Hematopoietic multipotent progenitor cell treated with erythropoietin and hydrocortisone succinate and interleukin-3 and kit ligand, for 17 days (in vitro differentiated cells): ENCODE measurements at regions not wholly inside any gene's neighbourhood (a gene's known extent, or its start where the extent isn't known, plus 50 kb on each side); places are given as distances from the start of the nearest gene placed in this dataset.

ENCODE experiments used
- DNase-seq: peaks from one replicate; pipeline ENCODE4 v3.0.0-alpha.2; 2015; ENCODE audit warnings: low spot score

- DNase-seq, result no peak
These were observed 722.8 kb upstream of the RAB6C start for GRCh38 chr2:129256642-129257041.

GRCh38 chr2:129262934-129263333 lies 716.5 kb upstream of the RAB6C start:
- no peak for DNase-seq

GRCh38 chr2:129263939-129264338 lies 715.5 kb upstream of the RAB6C start:
- DNase-seq, result no peak

GRCh38 chr2:129267559-129267958 lies 711.9 kb upstream of the RAB6C start:
- DNase-seq, result no peak

GRCh38 chr2:129273266-129274037 lies 706.0 kb upstream of the RAB6C start:
- DNase-seq, result no peak

- DNase-seq, result no peak
These were observed 705.4 kb upstream of the RAB6C start for GRCh38 chr2:129274038-129274415.

- no peak for DNase-seq
These were observed 704.5 kb upstream of the RAB6C start for GRCh38 chr2:129274918-129275317.

GRCh38 chr2:129275706-129276105 lies 703.8 kb upstream of the RAB6C start:
- DNase-seq, result no peak

- DNase-seq, result no peak
These were observed 702.4 kb upstream of the RAB6C start for GRCh38 chr2:129276978-129277584.

GRCh38 chr2:129277585-129277981 lies 701.9 kb upstream of the RAB6C start:
- DNase-seq, result no peak

GRCh38 chr2:129281791-129282530 lies 697.5 kb upstream of the RAB6C start:
- DNase-seq, result no peak

- no peak for DNase-seq
These were observed 694.5 kb upstream of the RAB6C start for GRCh38 chr2:129285012-129285411.

GRCh38 chr2:129293326-129293725 lies 686.1 kb upstream of the RAB6C start:
- DNase-seq, result no peak

- no peak for DNase-seq
These were observed 683.1 kb upstream of the RAB6C start for GRCh38 chr2:129296396-129296795.

- no peak for DNase-seq
These were observed 682.7 kb upstream of the RAB6C start for GRCh38 chr2:129296806-129297205.

GRCh38 chr2:129297430-129297829 lies 682.0 kb upstream of the RAB6C start:
- no peak for DNase-seq

- DNase-seq, result no peak
These were observed 680.1 kb upstream of the RAB6C start for GRCh38 chr2:129299338-129299737.

- no peak for DNase-seq
These were observed 679.7 kb upstream of the RAB6C start for GRCh38 chr2:129299756-129300155.

GRCh38 chr2:129300456-129300855 lies 679.0 kb upstream of the RAB6C start:
- DNase-seq, result no peak

- DNase-seq, result no peak
These were observed 678.0 kb upstream of the RAB6C start for GRCh38 chr2:129301431-129301913.

GRCh38 chr2:129302106-129302505 lies 677.4 kb upstream of the RAB6C start:
- no peak for DNase-seq

GRCh38 chr2:129302561-129303183 lies 676.8 kb upstream of the RAB6C start:
- DNase-seq, result no peak

GRCh38 chr2:129314120-129314519 lies 665.3 kb upstream of the RAB6C start:
- DNase-seq, result no peak
